CD4-positive, alpha-beta T cell treated with Interleukin-6 at 100 ng/mL for 8 hours (primary cell): ENCODE measurements at regions not wholly inside any gene's neighbourhood (a gene's known extent, or its start where the extent isn't known, plus 50 kb on each side); places are given as distances from the start of the nearest gene placed in this dataset.
"Not testable (repeated sequence)": the region's sequence is repeated elsewhere in the genome, so short reads cannot be mapped to it uniquely, and the experiment has no call there.

ENCODE experiments used
- DNase-seq: peaks from one replicate; pipeline ENCODE4 v3.0.0-alpha.2; 2020; ENCODE audit warnings: mixed read lengths, low spot score

DNA sequence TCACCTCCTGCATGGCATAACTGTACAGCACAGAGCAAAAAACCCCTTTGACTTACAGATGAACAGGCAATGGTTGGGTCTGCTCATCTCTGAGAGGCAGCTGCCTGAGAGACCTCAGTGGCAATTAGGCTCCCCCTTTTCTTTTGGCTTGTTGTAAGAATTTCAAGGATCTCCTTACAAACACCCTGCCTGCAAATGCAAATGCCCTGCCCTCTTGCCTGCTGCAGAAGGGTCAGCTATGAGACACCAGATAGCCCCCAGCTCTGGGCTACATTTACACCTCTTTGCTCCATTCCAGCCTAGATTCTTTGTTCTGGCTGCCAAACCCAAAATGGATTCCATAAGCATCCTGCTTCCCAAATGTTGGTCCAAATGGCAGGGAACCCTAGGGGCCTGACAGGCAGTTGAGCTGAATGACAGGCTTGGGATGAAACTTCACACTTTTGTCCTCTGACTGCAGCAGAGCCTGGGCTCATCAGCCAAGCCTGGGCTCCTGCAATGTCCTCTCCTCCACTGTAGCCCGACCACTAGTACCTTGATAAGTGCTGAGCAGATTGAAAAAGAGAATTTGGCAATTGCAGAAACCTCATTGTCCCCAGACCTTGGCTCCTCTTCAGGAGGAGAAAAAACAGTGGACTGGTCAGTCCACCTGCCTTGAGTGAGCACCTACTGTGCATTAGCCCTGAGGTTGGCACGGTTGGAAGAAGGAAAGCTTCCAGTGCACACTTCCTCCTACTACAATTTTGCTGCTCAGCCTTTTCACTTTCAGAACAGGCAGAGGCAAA, 678.3 kb downstream of the BCL11A start:
- DNase-seq = no peak

DNA sequence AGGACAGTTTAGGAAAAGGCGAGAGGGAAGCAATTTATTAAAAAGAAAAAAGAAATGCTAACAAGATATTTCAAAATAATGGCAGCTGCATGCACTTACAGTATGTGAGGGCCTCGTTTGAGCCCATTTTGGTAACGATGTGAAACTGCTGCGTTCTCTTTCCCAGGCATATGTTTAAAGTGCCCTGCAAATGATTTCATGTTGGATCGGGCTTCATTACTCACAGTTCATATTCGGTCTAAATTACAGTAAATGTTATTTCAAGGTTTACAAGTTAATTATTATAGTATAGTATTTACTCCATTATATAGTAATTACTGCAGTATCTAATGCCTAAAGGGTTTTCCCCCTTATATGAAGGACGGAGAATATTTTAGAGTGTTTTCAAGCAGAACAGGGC, 679.1 kb downstream of the BCL11A start:
- DNase-seq = no peak

DNA sequence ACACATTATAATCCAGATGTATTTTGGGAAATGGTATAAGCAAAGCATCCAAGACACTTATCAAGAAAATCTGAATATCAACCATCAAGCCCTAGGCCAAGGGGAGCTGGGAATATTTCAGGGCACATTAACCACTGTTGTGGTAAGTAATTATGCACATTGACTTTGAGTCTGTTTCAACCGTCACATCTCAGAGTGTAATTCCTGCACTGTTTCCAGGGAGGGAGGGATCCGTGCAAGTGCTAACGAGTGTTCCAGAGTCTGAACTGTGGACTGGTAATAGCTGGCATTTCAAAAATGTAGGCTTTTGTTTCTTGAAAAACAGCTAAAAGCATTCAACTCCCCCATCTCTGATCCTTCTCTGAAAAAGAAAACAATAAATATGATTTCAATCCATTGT, 681.6 kb downstream of the BCL11A start:
- no peak for DNase-seq

DNA sequence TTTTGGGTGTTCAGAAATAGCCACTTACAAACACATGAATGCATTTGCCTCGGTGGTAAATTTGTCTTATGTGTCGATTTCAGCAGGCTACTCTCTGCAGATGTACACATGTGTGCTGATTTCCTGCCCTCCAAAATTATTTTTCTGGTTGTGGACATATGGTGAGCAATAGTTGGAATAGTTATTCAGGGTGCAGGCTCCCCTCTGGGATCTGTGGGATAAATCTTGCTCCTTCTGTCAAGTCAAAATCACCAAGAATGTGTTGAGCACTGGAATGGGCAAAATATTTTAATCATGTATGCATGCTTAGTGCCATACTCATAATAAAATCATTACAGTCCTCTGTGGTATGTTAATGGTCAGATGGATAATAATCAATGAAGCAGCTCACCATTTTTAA, 684.5 kb downstream of the BCL11A start:
- DNase-seq = no peak

DNA sequence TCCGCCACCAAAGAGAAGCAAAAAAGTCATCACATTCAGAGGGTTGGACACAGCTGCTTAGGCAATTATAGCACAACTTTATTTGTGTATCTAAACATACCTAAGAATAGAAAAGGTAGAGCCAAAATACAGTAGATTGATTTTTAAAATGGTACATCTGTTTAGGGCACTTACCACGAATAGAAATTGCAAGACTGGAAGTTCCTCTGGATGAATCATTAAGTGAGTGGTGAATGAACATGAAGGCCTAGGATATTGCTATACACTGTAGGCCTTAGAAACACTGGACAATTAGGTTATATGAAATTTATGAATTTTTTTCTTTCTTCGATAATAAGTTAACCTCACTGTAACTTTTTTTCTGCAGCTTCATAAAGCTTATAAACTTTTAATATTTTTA, 687.0 kb downstream of the BCL11A start:
- no peak for DNase-seq

DNA sequence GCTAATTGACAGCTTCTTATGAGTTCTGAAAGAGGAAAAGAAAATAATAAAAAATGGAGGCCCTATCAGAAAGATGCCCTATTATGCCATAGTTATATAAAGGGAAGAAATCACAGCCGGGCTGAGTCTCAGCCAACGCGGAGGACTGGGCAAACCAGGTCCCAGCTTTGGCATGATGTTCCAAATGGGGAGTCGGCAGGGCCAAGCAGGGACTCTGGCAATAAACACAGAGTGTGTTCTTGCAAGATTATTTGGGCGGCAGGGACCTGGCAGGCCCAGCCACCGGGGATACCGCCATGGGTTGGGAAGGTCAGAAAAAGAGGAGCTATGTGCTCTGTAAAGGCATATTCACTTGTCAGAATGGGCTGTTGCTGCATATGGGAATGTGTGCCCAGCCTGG, 694.9 kb downstream of the BCL11A start:
- DNase-seq = no peak

DNA sequence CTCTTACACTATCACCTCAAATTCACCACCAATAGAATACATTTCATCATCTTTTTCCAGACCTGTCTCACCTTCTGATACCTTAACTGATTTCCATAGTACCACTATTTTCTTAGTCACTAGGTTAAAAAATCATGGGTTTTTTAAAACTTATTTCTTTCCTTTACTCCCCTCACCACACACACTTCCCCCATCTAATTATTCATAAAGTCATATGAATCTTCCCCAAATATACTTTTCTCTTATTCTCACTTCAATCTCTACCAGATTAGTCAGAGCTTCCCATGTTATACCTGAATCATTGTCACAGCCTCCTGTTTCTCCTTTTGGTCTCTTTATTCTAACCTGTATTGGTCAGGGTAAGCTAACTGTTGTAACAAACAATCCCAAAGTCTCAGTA, 696.3 kb downstream of the BCL11A start:
- DNase-seq = no peak

DNA sequence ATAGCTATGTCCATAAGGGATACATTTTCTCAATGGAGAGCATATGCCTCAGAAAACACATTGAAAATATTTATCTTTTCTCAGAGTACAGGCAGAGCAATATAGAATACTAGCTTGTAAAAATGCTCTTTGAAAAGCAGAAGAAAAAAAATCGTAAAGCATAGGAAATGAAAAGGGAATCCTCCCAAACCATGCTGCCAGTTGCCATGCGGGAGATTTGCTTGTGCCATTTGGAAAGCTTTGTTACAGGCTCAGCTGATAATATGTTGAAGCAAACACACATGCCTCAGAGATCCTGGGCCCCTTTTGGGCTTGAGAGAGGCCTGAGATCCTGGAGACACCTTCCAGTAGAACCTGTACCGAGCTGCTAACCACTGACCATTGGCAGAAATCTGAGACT, 697.1 kb downstream of the BCL11A start:
- DNase-seq = no peak

DNA sequence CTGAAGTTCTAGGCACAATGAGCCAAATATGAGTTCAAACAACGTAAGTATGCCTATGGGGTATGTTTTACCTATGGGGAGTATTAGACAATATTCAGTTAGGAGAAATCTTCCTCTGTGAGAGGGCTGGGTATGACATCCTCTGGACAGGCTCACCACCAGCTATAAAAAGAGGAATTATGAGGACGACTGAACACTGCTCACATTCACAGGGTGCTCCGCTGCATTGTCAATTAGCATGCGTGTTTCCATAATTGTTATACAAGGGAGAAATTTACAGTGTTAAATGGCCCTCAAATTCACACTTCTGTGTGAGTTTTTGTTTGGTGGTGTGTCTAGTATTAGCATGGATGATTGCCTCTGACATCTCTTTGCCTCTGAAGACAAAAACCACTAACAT, 700.4 kb downstream of the BCL11A start:
- no peak for DNase-seq

DNA sequence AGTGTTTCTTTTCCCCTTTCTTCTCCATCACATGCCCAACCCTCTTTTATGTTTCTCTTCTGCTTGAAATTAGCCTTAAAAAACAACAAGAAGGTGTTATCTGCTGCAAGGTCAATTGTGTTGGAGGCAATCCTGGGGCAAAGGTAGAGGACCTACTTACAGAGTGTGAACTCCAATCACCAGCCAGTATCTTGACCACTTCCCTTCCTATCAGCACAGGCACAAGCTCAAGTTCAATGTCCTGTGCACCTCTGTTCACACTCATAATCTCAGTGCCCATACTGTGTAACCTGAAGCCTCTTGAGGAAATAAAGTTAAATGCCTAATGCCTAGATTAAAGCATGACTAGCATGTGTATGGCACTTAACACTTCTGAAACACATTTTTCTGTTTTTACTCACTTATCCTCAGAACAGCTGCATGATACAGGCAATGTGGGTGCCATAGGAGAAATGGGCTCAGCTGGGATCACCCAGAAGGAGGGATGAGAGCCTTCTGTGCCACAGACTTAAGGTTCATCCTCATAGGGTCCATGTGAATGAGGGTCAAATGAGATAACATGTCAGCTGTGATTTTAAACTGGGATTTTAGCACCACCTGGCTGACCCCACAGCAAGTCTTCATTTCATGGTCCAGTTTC, 701.5 kb downstream of the BCL11A start:
- DNase-seq = no peak

DNA sequence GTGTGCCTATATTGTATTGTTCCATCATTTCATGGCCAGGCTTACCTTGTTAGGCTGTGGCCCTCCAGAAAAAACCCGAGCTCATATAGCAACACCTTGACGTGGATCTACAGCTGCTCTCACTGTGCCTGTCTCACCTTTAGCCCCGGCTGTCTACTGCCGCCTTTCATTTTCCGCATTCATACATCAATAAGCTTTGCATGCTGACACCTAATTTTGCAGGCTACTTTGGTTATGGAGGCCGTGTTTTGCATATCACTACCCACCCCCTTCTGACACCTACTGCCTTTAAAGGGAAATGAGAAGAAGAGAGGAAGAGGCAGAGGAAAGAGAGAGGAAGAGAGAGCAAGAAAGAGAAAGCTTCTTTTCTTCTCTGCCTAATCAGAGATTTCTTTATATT, 702.9 kb downstream of the BCL11A start:
- DNase-seq = no peak

DNA sequence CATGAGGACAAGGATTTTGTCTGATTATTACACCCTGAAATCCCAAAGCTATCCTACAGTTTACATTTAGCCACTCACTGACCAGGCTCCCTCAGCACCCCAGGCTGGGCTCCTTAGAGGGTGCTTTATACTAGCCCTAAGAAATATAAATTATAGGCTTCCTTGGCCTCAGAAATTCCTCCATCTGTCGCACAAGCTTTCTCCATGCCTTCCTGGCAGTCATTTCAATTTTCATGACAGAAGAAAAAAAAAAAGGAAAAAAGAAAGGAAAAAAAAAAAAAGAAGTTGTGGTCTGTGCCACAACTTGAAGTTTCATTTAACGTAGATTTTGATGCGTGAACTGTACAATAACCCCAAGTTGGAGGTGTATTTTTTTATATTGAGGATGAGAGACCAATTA, 719.5 kb downstream of the BCL11A start:
- DNase-seq = no peak

DNA sequence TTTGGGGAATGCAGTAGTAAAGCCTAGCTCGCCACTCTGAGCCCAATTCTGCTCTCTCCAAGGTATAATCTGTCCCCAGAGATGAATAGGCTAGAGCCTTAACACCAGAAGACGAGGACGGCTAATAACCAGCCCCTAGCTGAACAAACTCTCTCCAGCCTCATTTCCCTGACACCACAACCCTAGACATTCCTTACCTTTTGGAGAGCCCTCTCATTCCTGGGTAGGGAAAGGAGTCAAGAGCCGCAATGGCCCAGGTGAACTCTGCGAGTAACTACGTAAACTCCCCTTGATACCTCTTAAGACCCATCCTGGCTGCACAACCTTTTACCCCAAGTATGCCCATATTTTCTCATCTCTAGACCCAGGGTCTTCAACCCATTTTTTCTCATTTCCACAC, 722.9 kb downstream of the BCL11A start:
- DNase-seq = no peak

DNA sequence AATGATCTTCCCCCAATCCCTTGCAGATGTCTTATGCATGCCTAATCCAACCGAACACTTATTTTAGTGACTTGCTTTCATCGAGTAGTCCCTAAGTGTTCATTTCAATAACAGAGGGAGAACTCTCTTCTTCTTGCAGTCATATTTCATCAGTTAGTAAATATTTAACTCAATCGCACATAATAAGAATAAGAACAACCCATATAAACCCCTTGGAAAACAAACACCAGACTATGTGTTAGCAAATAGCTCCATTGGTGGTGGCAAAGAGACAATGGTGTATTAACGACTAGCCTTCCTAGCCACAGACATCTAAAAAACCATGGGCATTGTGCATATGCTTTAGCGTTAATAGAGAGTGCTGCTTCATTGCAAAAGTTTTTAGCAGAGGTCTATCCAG, 725.8 kb downstream of the BCL11A start:
- DNase-seq = no peak

DNA sequence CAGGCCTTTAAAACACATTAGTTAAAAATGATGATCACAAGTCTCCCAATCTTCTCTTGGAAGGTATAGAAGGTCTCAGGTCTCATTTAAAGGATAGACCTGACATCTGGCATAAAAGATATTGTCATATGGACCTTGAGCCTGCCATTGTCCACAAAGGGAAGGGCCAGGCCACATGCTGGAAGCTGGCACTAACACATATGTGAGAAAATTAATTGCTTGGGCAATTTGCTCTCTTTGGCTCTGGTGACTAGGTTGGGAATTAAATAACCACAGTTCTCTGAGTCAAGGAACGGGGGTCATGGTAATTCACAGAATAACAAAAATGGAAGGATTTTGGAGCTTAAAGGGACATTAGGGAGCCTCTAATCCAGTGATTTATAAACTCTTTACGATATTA, 727.3 kb downstream of the BCL11A start:
- no peak for DNase-seq

DNA sequence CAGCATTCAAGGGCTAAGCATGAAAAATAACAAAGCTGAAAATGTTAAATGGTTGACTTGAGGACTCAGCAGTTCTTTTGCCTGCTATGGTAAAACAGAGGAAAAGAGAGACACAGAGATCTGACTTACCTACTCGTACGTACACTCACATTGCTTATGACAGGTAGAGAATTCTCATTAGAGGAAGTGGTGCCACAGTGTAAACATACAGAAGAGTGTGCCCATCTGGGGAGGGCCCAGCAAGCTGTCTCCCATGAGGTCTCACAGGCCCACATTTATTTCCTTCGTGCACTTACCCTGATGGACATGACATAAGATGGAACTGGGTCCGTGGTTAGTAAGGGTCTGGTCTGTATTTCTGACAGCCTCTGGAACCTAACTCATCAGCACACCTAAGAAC, 729.1 kb downstream of the BCL11A start:
- DNase-seq = no peak

DNA sequence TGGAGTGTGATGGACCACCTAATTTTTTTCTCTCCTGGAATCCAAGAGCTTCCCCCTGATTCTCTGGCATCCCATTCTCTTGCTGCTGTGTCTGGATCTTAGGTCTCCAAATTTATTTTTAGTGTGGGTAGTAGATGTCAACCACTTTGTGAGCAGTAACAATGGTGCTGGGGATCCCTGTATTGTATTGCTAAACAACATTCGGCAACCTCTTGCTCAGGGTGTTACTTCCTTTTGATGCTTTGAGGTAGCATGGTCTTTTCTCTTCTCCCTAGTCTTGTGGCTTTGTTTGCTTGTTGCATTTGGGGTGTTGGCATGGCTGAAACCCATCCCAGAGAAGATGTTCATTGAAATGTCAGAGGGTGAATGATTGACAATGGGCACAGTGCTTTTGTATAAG, 737.4 kb downstream of the BCL11A start:
- DNase-seq = no peak

DNA sequence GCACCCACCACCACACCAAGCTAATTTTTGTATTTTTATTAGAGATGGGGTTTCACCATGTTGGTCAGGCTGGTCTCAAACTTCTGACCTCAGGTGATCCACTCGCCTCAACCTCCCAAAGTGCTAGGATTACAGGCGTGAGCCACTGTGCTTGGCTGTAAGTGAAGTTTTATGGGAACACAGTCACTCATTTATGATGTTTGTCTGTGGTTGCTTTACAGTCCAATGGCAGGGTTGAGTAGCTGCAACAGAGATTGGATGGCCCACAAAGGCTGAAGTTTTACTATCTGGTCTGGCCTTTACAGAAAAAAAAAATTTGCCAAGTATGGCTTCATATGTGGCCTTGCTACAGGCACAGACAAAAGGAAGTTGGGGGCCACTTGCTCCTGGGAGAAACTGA, 743.2 kb downstream of the BCL11A start:
- not testable (repeated sequence) for DNase-seq

DNA sequence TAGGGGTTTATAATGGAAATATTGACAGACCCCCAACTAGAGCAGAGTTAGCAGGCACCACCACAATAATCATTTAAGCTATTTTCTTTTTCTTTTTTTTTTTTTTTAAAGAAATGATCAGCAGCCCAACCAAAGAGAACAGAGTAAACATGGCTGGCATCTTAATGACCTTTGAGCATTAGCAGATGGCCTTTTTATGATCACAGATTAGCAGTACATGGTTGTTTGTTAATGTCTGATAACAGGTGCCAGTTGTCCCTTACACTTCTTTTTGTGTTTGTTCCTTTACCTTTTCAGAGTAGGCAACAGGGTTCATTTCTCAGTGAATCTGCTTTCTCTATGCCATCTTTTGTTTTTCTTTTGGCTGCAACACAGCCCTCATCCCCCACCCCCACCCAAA, 747.0 kb downstream of the BCL11A start:
- no peak for DNase-seq

DNA sequence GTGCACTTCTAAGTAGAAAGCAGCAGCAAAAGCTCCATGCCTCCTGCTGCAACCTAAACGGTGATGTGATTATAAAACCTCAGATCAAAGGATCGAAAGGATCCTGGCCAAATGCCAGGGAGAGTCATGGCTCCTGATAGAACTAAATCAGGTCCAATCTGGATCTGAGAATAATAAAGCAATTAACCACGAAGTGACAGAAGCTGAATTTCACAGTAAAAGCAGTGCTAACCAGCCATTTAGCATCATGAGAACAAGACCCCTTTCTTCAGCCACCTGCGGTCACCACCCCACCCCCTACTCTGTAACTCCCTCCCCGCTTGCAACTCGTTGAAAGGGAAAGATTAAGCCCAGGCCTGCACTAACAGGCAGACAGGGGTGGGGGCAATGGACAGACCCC, 748.7 kb downstream of the BCL11A start:
- no peak for DNase-seq

DNA sequence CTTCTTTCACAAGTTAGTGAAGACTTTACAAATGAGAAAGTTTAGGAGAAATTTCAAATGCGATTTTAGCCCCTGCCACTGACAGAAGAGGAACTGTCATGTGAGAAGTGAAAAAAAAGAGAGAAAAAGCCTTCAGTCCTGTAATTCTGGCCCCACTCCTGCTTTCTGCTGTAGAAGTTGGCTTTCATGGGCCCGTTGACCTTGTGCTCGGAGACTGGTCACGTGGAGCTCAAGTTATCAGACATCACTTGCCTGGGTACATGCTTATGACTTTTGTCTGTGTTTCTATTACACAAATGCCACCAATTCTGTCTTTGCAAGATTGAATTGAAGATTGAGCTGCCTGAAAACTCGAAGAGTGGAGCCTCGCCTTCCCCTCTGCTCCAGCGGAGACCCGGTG, 749.9 kb downstream of the BCL11A start:
- no peak for DNase-seq

DNA sequence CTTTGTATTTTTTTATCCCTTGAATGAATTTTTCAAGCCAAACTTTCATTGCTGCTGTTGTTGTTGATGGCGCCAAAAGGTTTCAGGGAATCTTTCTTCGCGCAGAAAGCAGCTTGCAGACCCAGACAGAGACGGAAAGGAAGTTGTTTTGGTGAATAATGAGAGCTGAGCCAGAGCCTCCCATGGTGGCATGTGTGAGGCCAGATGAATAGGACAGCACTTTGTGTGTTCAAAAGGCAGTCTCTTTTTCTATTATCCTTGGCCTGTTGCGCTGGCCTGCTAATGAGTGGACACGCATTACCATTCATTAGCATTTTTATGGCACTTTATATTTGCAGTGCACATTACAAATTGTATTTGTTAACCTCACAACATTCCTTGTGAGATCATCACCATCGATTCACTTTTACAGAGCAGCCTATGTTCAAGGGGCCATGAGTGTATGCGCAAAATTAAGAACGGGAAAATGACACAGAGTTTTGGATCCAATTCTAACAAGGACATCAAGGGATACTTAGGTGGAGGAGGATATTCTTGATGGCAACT, 754.7 kb downstream of the BCL11A start:
- no peak for DNase-seq

DNA sequence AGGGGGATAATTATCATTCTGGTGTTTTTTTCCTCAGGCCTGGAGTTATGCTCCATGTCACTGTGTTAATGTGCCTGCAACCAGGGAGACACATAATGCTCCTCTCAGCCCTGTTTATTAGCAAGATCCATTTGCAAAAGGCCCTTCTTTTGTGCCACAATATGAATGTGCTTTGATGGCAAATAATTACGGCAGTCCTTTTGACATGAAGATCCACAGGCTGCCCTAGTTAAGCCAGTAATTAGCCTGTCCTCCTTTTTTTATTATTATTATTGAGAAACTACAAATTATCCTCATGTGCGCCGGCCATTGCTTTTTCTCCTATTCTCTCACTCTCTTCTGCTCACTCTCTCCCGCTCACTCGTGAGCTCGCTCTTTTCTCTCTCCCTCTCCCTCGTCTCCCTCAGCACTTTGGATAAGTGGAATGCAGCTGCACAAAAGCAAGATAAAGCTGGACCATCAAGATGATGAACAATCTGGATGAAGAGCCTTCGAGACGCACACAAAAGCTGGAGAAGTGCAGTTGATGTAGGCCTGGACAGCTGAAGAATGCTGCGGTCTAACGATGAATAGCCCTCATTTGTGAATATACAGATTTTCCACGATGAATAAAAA, 762.3 kb downstream of the BCL11A start:
- no peak for DNase-seq
